HL-60/S4 (cell line): ENCODE measurements at regions not wholly inside any gene's neighbourhood (a gene's known extent, or its start where the extent isn't known, plus 50 kb on each side); places are given as distances from the start of the nearest gene placed in this dataset.
"Not testable (repeated sequence)": the region's sequence is repeated elsewhere in the genome, so short reads cannot be mapped to it uniquely, and the experiment has no call there.

ENCODE experiments used
- in situ Hi-C: fragments of 300-500 bp; cut with MboI; formaldehyde crosslinking; loops from 2 replicates; pipeline ENCODE4 v1.14.3; 2022; ENCODE audit warnings: low sequenced_read_pairs

DNA sequence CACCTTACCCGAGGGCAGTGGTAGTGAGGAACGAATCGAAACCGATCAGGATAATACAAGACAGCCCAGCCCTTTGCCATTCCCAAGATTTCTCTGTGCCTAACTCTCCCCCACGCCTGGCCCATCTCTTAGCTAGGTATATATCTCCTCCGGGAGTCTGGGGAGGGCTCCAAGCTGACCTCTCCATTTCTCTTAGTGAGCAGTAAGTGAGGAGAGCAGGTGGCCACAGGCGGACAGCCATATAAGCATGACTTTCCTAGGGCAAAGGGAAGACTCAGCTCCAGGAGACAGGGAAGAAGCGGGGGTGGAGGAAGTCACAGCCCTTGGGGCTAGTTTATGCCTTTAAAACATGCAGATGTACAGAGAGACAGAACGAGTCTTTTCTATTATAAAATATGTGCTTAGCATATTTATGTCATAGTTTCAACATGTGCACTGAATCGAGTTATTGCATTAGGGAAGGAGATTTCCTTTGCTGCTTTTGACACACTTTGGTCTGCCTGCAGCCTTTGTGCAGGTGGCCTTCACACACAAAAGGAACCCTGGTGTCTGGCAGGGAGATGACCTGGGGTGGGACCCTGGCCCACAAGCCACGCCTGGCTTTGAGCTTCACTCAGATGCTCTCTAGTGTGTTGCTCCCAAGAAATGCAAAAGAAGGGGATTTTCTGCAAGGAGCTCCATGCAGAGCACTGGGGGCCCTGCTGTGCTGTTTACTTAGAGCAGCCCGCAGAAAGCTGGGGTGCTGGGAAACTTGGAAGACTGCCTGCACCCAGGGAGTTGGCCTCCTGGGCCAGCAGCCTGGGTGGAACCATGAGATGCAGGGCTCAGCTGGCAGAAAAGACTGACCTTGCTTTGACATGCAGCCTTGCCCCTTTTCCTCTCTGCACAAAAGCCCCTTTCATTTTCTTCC, 613.3 kb downstream of the BCOR start:
- in situ Hi-C loops = no loop called here

DNA sequence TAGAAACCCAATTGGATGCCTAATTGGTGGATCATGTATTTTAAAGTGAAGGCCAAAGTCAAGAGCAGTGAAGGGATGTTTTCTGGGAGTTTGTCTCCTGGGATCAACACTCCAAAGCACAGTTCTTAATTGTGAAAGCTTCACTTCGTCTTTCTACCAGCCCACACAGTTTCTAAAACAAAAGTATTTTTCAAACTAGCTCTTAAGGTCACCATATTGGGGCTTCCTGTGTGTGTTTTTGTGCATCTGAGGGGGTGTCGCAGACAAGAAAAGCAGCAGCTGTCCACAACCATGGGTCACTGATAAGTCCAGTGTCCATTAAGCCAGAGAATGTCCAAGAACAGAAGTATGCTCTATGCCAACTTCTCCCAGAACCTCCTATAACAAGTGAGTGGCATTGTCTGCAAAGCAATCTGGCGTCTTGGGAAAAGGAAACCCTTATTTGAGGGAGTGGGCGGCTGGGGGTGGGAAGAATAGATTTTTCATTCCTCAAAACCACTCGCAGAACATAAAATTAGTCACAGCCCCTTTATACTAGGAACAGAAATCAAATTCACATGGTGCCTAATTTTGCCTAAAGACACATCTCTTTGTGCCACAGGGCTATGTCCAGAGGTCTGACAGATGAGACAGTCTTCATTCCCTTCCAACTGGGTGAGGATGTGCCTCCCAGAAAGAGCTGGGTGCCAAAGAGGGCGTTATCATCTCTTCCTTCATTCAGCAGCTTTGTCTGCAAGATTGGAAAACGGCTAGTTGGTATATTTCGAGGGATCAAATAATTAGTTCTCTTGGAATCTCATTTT, 610.4 kb downstream of the BCOR start:
- in situ Hi-C loops = no loop called here

DNA sequence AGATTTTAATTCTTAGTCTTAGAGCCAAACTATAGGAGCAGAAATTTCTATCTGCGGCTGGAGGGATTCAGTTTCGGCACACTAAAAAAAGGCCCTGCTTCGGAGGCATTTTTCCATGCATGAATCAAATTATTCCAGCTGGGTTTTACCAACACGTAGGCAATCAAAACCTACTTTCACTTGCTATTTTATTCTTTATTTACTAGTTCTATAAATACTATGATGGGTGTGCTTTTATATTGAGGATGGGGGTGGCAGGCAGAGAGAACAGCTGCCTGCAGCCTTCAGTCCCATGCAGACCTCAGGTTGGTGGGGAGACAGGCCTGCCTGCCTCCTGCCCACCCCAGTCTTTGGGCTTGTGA, 609.8 kb downstream of the BCOR start:
- in situ Hi-C loops = no loop called here

DNA sequence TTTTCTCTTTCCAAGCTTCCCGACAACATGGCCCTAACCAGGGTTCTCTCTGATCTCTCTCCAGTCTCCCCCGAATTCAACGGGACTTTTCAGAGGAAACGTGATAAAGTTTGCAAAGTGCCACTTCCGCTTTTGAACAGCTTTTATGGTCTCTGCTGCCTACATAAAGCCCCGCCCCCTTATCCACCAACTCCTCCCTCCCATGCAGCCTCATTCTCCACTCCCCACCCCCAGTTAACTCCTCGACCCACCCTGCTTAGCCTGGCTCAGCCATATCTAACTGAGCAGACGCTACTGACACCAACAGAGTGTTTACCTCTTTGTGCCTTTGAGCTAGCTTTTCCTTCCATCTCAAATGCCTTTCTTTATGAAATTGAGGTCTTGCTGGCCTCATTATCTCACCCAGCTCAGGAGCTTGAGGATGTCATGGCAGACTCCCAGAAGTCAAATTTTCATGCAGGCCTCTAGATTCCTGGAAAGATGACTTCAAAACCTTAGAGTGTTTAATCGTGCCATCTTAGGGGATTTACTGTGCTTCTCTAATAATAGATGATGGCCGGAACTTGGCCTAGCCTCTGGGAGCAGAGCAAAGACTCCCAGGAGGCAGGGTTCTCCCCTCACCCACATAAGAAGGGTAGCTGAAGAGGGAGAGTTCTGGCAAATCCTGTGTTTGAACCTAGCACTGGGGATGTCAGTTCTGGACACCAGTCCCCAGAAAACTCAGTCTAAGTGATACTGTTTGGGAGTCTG, 606.0 kb downstream of the BCOR start:
- in situ Hi-C loops = no loop called here

DNA sequence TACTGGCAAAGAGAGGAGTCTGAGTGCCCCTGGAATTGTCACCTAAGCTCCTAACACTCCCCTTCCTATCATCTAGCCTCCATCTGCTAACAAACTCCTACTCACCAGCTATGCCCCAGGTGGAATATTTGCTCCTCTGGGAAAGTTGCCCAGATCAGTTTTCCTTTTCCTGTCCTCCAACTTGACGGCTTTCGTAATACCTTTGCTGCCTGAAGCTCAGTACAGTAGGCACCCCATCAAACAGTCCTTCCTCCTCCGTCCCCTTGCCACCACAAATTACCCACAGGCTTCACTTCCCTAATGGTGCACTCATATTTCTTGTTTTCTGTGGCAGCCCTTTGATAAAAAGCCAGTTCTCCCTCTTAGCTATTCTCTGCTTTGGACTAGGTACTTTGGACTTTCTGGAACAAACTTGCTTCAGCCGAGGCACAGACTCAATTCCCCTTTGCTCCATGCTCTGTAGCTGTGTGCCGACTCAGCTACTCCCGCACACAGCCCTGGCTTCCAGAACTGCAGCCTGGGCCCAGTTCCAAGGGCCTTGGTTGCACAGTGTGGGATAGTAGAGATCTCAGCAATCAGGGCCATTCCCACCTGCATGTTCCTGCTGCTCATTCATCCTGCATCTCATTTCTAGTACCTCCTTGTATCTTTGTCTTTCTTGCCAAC, 605.1 kb downstream of the BCOR start:
- in situ Hi-C loops = no loop called here

DNA sequence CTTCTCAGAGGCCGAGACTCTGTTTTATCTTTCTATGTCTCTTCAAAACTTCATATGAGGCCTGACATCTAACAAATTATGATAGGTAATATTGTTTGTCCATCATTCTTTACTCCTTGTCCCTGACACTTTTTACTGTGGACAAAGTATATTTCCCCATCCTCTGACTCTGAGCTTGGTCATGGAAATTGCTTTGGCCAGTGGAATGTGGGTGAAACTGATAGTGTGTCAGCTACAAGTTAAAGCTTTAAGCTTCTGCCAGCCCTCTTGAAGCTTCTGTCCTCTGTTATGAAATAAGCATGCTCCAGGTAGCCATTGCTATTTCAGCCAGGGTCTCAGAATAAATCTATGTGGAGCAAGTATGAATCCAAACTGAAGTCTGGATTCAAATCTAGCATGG, 604.6 kb downstream of the BCOR start:
- in situ Hi-C loops = no loop called here

DNA sequence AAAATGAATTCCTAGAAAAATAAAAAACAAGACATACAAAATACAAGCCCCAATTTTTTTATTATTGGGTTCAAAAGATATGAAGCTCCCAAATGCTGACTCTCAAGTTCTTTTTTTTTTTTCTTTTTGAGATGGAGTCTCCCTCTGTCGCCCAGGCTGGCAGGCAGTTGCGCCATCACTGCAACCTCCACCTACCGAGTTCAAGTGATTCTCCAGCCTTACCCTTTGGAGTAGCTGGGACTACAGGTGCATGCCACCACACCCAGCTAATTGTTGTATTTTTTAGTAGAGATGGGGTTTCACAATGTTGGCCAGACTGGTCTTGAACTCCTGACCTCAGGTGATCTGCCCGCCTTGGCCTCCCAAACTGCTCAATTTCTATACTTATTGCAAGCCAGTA, 600.6 kb downstream of the BCOR start:
- in situ Hi-C loops = not testable (repeated sequence)

DNA sequence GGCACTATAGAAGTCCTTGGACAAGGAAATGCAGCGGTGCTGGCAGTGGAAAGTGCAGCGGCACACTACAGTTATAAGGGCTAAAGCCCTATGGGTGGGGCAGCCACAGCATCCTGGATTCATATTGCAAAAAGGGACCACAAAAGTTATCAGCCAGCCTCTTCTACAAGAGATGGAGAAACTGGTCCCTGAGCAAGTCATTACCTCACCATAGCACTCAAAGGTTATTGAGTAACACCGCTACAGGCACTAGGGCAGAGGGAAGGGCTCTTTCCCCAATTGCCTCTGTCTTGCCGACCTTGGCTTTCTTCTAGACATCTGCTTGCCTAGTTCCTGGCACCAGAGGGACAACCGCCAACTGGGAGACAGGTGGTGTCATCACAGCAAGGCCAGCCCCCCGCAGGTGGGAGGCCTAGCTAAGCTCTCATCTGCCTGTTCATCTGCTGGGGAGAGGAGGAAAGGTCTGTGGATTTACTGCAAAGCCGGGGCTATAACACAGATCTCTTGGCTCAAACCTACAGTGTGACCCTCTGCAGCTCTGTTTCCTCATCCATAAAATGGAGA, 600.0 kb downstream of the BCOR start:
- in situ Hi-C loops = no loop called here

DNA sequence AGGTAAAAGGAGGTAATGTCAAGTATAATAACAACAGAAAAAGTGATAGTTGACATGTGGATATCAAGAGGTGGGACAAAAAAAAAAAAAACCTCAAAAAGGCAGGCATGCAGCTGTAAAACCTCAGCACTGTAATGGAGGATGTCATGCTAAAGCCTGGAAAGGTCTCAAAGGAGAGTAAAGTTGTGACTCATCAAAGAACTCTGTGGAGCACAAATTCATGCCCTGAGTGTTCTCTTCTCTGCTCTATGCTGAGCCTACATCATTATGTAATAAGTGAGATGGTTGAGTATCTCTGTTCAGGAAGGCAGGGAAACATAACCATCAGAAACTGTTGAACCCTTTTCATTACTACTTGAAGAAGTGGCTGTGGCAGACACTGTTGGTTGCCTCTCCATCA, 597.8 kb downstream of the BCOR start:
- in situ Hi-C loops = no loop called here

DNA sequence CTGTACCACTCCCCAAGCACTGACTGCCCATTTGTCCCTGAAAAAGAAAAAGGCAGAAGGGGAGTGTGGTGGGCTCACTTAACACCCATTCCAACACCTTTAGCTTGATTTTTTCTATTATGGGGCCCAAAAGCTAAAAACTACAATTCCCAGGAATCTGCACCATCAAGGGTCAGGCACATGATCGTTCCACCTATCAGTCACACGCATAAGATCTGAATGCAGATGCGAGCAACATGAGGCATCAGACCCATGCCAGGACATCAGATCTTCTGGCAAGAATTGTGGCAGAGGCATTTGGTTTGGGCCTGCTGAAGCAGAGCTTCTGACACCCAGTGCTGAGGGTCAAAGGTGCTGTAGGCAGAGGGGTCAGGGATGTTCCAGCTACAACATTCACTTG, 595.9 kb downstream of the BCOR start:
- in situ Hi-C loops = no loop called here

DNA sequence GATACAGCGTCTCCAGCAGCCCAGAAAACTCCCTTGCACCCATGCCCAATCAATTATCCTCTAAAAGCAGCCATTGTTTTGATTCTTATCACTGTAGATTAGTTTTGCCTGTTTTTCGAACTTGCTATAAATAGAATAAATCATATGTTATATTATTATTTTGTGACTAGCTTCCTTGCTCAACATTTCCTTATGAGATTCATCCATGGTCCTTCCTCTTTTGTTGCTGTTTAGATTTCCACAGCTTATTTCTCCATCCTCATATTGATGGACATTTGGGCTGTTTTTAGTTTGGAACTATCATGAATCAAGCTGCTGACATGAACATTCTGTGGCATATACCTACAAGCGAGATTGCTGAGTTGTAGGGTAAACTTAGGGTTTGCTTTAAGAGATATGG, 595.3 kb downstream of the BCOR start:
- in situ Hi-C loops = no loop called here

DNA sequence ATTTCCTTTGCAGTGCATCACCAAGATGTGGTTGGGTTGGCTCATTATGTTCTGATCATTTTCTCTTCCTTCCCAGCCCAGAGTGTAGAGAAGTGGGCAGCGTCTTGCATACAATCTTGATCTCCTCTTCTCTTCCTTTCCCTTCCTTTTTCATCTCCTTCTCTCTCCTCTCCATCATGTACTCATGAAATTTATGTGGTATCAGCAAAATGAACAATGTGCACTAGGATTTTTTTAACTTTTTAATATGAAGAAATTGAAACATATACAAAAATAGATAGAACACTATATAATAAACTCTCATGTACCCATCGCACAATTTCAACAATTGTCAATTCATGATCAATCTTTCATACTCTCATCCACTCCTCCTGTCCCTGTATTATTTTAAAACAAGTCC, 593.5 kb downstream of the BCOR start:
- in situ Hi-C loops = no loop called here

DNA sequence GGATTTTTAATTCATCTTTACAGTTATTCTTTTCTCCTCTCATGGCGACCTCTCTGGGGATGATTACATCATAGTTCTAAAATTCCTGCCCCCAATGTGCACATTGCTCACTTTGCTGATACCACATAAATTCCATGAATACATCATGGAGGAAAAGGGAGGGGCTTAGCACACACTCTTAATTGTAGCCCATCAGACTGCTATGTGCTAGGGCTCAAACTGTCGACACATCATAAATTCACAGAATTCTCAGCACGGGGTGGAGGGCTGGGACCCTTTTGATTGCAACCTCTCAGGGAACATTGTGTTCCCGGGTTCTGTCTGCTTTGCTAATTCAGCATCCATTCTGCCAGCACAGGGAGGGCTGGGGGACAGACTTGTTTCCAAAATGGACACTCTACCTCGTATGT, 592.9 kb downstream of the BCOR start:
- in situ Hi-C loops = no loop called here

DNA sequence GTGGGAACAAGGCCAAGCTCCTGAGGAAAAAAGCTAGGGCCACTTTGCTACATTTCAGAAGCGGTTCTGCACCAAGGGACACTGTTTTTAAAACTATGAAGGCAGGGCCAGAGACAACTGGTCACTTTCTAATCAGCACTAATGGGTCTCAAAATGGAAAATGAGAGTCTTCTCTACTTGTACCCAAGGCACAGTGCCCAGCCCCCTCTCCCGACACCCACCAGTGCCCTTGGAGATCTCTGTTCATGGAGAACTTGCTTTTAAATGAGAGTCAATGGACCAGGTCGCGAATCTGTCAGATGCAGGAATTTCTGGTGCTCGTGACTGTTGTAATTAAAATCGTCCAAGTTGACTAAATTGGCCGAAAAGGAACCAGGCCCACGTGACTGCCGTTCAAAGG, 591.6 kb downstream of the BCOR start:
- in situ Hi-C loops = no loop called here

DNA sequence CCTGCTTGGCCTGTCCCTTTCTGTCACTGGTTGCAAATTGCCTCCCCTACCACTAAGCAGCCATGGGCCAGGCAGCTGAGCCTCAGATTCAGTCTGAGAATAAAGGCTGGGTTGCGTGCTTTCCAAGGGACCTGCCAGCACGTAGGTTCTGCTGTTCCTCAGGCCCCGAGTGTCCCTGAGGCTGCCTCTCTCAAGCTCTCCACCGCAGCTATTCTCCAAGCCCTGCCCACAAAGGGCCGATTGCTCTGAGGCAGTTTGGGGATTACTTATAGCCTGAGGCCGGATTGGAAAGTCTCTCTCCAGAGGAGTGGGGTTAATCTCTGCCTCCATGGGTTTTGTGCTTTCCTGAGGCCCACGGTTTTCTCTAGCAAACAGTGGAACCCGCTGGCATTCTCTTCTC, 590.7 kb downstream of the BCOR start:
- in situ Hi-C loops = no loop called here

DNA sequence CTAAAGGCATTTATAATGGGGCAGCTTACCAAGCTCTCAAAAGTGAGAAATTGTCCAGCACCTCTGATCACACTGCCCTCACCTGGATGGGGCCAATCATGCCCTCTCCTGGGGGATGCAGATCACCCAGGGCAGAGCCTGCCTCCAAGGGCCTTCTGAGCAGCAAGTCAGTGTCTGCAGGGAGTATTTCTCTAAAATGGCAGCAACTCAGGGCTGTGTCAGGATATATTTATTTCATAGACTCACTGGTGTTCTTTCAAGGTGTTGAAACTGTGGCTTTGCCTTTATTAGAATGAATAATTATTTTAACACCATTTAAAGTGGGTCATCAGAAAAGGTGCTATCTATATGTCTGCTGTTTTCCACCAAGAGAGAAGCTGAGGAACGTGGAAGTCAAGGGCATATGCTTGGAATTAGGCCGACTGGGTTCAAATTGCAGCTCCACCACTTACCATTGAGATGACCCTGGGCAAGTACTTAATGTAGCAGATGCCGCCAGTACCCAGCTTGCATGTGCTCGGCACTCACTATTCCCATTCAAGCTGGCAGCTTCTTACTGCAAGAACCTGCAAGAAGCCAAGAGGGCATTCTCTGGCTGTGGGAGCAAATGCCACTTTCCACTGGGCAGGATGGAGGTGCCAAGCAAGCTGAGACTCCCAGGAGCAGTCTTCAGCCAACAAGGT, 590.0 kb downstream of the BCOR start:
- in situ Hi-C loops = no loop called here

DNA sequence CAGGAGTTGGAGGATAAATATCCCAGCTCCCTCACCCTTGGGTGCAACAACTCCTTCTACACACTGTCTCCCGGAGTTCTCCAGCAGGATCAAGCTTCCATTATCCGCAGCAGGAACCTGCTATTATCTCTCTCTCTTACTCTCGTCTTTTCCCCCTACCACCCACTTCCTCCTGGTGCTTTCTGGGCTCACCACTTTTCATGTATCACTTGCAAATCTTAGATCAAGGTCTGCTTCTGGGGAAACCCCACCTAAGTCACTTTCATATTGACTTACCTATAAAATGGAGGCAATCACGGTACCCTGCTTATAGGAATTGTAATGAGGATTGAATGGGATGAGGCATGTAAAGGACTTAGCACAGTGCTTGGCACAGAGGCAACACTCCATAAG, 589.5 kb downstream of the BCOR start:
- in situ Hi-C loops = no loop called here

DNA sequence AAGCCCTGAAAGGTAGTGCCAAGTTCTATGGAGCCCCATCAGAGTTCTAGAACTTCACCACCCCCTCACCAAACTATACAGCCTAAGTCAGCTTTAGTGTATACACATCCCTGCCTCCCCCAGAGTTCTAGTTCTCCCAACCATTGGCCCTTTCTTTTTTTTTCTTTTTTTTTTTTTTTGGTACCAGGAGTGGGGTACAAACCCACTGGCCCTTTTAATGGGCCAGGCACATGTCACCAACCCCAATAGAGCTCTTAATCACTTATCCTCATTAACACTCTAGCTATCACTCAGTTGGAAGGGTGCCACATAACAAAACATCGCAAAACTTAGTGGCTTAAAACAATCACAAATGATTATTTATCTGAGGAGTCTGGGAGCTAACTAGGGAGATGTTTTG, 588.6 kb downstream of the BCOR start:
- in situ Hi-C loops = no loop called here

DNA sequence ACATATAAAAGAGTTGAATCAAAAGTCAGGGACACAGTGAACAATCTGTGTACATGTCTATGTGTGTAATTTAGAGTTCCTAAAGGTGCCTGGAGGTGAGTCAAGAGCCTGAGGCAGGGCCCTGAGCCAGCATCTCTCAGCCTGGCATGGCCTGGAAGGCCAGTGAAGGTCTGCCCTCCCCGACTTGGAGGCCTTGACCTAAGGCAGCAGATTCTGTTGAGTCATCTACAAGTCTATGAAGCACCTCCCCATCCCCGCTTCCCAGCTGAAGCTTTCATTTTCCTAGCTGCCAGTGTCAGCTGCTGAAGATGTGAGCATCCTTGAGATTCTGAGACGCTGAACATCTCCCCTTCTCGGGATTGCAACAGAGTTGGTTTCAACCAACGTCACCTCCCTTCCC, 583.9 kb downstream of the BCOR start:
- in situ Hi-C loops = no loop called here

DNA sequence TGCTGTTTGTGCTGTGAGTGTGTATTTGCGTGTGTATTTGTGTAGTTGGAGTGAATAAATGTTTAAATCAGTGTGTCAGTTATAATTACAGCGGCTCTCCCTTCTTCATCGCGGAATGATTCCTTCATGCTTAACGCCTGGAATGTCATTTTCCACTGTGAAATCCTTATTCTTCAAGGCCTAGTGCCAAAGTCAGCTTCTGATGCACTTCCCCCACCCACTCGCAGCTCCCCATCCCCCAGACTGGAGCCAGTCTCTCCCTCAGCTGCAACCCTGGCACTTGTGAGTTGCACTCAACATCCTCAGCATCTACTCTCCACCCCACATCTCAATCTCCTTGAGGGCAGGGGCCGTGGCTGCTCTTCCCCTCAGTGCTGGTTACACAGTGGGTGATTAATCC, 583.0 kb downstream of the BCOR start:
- in situ Hi-C loops = no loop called here
